GM19397 (cell line): ENCODE measurements at regions not wholly inside any gene's neighbourhood (a gene's known extent, or its start where the extent isn't known, plus 50 kb on each side); places are given as distances from the start of the nearest gene placed in this dataset.
"Not testable (repeated sequence)": the region's sequence is repeated elsewhere in the genome, so short reads cannot be mapped to it uniquely, and the experiment has no call there.

Experiments
- ATAC-seq: cut with Tn5 transposase; IDR thresholded peaks from one replicate; pipeline ENCODE4 v1.9.1; 2021; ENCODE audit warnings: mild to moderate bottlenecking, moderate library complexity; ENCODE audit not compliant: unreplicated experiment

- no peak for ATAC-seq
Measured at GRCh38 chr4:155592179-155592937, 74.3 kb upstream of the GUCY1A1 start.

DNA sequence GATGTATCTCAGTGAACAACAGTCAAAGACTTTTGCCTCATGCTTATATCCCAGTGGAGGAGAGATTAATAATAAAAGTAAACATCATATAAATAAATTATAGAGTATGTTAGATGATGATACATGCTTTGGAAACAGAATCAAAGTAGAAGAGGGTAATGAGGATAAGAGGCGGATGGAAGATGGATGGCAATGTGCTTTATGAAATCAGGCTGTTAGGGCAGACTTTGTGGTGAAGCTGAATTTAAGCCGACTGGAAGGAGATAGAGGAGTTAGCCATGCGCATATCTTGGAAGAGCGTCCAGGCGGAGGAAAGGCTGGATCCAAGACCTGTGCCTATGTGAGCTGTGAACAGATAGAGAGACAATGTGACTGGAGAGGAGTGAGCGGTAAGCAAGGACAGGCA, 74.9 kb upstream of the GUCY1A1 start:
- ATAC-seq: no peak

GRCh38 chr4:155590796-155591585, 75.7 kb upstream of the GUCY1A1 start:
- ATAC-seq: no peak

GRCh38 chr4:155588437-155588836, 78.2 kb upstream of the GUCY1A1 start:
- ATAC-seq: no peak

GRCh38 chr4:155587766-155588165, 78.9 kb upstream of the GUCY1A1 start:
- no peak for ATAC-seq

GRCh38 chr4:155582971-155583437, 83.6 kb upstream of the GUCY1A1 start:
- no peak for ATAC-seq

DNA sequence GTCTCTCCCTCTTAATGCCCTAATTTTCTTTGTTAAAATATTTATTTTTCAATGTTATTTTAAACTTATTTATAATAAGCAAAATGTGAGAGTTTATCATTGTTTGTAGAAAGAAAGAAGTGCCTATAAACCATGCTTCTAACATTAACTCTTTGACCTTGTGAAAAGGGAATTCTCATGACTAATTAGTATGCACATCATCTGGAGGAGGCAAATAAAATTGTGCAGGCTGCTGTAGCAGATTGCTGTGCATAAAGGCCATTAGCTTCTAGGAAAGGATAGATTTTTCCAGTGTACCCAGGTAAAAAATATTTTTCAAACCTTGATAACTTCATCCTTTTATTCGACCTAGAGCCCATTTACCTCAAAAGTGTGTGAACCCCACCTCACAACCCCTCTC, 84.6 kb upstream of the GUCY1A1 start:
- no peak for ATAC-seq

DNA sequence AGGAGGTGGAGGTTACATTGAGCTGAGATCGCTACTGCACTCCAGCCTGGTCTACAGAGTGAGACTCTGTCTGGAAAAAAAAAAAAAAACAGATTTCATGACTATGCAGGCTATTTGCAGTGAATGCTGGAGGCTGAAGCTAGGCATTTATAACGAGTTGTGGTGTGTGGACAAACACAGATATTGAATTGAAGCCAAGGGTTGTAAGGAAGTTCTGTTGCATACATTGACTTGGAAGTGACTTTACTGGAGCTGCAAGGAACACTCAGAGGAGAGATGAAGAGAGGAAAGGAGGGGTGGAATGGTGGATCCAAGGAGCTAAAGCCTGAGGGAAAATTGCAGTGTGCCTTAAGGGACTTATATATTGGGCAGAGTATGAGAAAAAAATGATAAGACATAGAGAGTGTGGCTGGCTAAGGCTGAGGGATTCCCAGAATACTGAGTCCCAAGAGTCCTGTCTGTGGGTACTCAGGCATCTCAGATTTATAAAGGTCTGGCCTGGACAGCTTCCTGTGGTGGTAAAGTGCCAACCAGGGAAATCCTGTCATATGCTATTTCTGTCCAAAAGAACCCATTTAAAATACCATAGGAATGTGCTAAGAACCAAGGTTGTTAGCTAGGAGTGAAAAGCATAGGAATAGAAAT, 87.8 kb upstream of the GUCY1A1 start:
- ATAC-seq: no peak

DNA sequence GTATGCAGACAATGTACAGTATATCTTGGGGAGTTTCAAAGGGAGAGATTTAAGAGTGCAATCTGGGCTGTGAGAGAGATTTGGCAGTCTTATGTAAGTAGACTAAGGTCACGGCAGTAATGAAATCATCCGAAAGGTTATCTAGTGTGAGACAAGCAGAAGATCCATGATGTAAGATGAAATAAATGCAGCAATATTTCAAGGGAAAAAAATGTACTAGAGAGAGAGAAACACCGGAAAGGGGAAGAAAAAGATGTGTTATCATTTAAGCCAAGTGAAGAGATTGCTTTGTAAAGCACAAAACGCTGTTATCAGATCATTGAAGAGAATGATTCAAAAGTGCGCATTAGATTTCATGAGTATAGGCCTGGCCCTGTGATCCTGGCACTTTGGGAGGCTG, 88.4 kb upstream of the GUCY1A1 start:
- no peak for ATAC-seq

- ATAC-seq: not testable (repeated sequence)
Measured at GRCh38 chr4:155574329-155574728, 92.3 kb upstream of the GUCY1A1 start.

DNA sequence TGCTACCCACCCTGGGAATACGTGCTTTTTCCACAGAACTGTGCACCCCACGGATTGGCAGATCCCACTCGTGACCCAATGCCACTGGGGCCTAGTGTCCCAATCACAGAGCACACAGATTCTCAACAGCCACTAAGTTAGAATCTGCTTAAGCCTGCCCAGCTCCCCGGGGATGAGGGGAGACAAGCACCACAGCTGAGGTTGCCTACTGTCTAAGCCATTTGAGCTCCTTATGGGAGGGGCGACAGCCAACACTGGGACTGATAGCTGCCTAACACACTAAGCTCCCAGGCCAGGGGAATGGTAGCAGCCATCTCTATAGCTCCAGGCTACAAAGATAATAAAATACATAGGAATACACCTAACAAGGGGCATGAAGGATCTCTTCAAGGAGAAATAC, 93.5 kb upstream of the GUCY1A1 start:
- no peak for ATAC-seq

DNA sequence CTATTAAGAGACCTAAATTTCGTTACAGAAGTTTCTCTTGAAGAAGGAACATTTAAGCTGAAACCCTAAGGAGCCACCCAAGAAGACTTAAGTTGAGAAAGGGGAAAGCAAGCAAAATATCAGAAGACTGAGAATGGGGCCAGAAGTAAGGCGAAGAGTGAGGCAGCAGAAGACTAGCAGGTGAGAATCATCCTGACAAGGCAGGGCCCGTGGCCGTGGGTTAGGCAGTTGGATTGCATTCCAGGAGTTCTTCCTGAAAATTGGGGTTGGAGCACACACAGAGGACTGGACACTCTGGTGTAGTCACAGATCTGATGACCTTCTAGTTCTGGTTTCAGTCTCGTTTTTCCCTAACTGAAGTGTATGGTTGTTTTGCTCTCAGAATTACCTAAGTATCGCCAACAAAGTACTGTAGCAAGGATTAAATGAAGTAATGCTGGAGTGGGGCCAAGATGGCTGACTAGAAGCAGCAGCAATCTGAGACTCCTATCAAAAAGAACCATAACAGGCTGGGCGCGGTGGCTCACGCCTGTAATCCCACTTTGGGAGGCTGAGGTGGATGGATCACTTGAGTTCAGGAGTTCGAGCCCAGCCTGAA, 94.4 kb upstream of the GUCY1A1 start:
- no peak for ATAC-seq

DNA sequence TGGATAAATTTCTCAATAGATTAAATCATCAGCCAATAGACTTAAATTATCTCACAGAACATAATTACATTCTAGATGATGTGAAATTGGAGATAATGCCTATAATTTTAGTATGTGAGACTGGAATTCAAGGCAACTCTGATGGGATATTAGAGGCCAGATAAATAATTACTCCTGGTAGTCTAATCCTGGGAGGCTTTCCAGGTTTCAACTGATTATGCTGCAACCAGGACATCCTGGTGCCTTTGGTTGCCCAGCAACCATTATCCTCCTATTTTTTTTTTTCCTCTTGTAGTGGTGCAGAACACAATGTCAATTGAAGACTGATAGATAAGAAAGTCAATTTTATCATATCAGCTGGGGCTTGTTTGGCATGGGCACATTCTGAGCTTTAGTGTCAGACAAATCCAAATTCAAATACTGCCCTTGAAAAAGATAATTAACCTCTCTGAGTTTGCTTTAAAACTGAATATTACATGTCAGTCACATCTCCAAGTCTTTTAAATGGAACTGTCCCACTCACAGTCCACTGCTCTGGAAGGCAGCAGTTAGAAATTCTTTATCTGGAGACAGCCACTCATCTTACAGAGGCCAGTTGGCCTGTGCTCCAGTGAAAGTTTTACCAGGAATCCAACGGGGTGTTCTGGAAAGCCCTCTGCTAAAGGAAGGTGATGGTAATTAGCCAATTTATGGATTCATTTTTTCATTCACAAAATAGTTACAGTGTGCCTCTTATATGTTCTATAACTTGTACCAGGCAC, 95.3 kb upstream of the GUCY1A1 start:
- ATAC-seq: no peak

DNA sequence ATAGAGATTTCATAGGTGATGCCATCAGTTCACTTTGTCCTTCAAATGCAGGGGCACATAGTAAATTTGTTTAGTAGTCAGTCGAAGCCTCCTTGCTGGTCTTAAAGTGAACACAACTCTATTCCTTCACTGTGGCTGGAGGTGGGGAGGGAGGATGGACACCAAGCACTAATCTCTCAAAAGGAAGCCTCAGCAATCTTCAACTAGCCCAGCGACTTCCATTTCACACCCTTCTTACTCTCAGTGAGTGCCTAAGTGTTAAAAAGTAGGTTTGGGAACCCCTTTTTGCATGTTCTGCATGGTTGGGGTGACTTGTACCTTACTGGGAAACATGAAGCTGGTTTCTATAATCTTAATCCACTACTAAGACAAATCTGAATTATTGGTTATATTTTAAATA, 96.0 kb upstream of the GUCY1A1 start:
- no peak for ATAC-seq

- no peak for ATAC-seq
Measured at GRCh38 chr4:155569960-155570515, 96.6 kb upstream of the GUCY1A1 start.

- no peak for ATAC-seq
Measured at GRCh38 chr4:155569471-155569870, 97.2 kb upstream of the GUCY1A1 start.

- no peak for ATAC-seq
Measured at GRCh38 chr4:155568641-155569220, 97.9 kb upstream of the GUCY1A1 start.

GRCh38 chr4:155566354-155566753, 100.3 kb upstream of the GUCY1A1 start:
- ATAC-seq: no peak

DNA sequence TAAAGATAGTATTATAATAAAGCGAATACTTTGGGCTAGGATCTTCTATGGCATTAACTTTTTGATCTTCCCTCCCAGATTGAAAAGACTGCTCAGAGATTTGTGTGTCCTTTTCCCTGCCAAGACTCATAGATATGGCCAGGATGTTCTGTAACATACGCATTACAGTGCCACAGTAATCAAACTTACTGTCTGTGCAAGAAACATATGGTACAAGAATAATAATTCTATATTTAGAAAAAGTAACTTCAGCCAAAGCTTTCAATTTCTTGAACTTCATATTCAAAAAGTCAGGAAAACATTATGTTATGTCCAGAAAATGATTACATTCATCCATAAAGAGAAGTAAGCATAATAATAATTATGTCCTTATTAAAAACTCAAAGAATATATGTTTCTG, 100.9 kb upstream of the GUCY1A1 start:
- no peak for ATAC-seq

GRCh38 chr4:155565330-155565729, 101.3 kb upstream of the GUCY1A1 start:
- ATAC-seq: no peak
